Ecto neural progenitor cell (in vitro differentiated cells): ENCODE measurements at regions not wholly inside any gene's neighbourhood (a gene's known extent, or its start where the extent isn't known, plus 50 kb on each side); places are given as distances from the start of the nearest gene placed in this dataset.
"Not testable (repeated sequence)": the region's sequence is repeated elsewhere in the genome, so short reads cannot be mapped to it uniquely, and the experiment has no call there.

Experiments used
- DNase-seq: peaks from one replicate; pipeline ENCODE4 v3.0.0-alpha.2; 2018; ENCODE audit warnings: low spot score

- DNase-seq = not testable (repeated sequence)
Measured at GRCh38 chr13:46466074-46466473, 79.0 kb upstream of the RUBCNL start.

- no peak for DNase-seq
Measured at GRCh38 chr13:46463719-46464118, 76.7 kb upstream of the RUBCNL start.

GRCh38 chr13:46460223-46460622, 73.2 kb upstream of the RUBCNL start:
- DNase-seq = not testable (repeated sequence)

GRCh38 chr13:46457255-46457654, 70.2 kb upstream of the RUBCNL start:
- not testable (repeated sequence) for DNase-seq

GRCh38 chr13:46455924-46456323, 68.9 kb upstream of the RUBCNL start:
- DNase-seq = not testable (repeated sequence)

GRCh38 chr13:46451145-46451544, 64.1 kb upstream of the RUBCNL start:
- DNase-seq = not testable (repeated sequence)

- not testable (repeated sequence) for DNase-seq
Measured at GRCh38 chr13:46449949-46450348, 62.9 kb upstream of the RUBCNL start.

GRCh38 chr13:46448148-46448547, 61.1 kb upstream of the RUBCNL start:
- DNase-seq = not testable (repeated sequence)

- DNase-seq = peak; percentile 43
Measured at GRCh38 chr13:46437808-46438404, 50.9 kb upstream of the RUBCNL start.
